Skin epidermis (tissue), 12 donors: ENCODE measurements at regions not wholly inside any gene's neighbourhood (a gene's known extent, or its start where the extent isn't known, plus 50 kb on each side); places are given as distances from the start of the nearest gene placed in this dataset.
"Not testable (repeated sequence)": the region's sequence is repeated elsewhere in the genome, so short reads cannot be mapped to it uniquely, and the experiment has no call there.

ENCODE experiments used
- H3K27ac ChIP-seq, 21 experiments: fragments of 200-600 bp; sonication (generic) in 11 of 21; one replicate each; pipeline ENCODE4 v1.5.0; 2020; ENCODE audit warnings: mild to moderate bottlenecking in 3 of 21, inconsistent platforms in 2 of 21, moderate library complexity in 2 of 21
- H3K4me3 ChIP-seq, 7 experiments: fragments of 200-600 bp; sonication (generic) in 2 of 7; one replicate each; pipeline ENCODE4 v1.5.0; 2020; ENCODE audit warnings: inconsistent platforms in 2 of 7, mild to moderate bottlenecking in 2 of 7, moderate library complexity in 1 of 7

DNA sequence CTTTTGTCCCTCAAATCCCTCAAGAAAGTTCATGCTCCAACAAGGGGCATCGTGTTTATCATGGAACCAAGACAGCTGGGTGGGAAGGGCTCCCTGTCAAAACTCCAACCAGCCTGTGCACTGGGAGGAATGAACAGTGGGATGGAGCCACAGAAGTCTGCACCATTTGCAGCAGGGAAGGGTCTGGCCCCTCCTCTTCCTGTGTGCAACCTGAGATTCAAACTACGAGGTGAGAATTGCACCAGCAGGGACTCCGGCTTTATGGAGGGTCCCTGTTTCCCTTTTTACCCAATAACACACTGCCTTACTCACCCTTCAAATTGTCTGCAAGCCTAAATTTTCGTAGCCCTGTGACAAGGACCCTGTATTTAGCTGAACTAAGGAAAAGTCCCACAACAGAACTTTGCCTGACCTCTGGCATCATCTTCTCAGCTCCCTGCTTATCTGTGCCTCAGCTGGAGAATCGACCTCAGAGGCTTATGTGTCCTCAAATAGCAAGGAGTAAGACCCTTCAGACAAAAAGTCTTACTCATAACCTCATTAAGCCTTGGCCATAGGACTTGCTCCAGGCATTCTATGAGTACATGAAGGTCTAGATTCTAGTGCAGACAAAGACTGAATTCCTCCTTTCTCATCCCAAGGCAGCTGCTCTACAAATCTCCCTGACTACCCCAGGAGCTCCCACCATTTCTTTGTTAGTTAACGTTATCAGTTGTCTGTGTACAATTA, 178.3 kb upstream of the SERPINE2 start:
- H3K27ac ChIP-seq = no peak overlapping the region
- no peak overlapping the region for H3K4me3 ChIP-seq

DNA sequence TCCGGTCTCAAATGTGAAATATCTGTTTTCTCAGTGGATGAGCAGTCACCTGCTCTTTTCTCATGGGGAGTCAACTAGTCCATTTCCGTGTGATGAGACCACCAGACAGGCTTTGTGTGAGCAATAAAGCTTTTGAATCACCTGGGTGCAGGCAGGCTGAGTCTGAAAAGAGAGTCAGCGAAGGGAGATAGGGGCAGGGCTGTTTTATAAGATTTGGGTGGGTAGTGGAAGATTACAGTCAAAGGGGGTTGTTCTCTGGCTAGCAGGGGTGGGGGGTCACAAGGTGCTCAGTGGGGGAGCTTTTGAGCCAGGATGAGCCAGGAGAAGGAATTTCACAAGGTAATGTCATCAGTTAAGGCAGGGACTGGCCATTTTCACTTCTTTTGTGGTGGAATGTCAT, 176.5 kb upstream of the SERPINE2 start:
- H3K4me3 ChIP-seq, H3K27ac ChIP-seq: not testable (repeated sequence)

DNA sequence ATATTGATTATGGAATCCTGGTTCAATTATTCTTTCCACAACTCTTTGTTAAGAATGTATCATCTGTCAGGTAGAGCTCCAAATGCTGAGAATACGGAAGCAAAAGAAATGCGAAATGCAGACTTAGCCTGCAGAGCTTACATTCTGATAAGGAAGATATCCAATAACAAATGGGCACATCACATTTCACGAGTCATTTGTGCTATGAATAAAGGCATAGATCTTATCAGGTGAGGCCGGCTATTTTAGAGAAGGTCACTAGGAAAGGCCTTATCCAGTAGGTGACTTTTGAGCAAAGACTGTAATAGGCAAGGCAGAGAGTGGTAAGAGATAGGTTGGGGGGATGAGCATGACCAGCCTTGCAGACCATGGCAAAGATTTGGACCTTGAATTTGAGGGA, 174.3 kb upstream of the SERPINE2 start:
- H3K27ac ChIP-seq = no peak overlapping the region
- H3K4me3 ChIP-seq = no peak overlapping the region

DNA sequence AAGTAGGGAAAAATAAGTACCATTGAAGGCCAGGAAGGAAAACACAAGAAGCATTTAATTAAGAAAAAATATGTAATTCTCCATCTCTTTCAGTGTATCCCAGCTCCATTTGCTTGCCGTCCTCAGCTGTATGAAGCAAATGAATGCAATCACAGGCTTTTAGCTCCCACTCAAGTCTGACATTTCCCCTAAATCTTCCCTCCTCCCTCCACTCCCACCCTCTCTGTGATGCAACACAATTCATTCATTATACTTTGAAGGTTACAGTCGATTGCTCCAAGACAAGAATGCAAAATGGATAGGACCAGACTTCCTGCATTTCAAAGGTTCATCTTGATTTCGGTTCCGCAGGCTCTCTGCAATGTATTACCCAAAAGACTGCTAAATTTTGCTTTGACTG, 172.7 kb upstream of the SERPINE2 start:
- Histone ChIP-seq H3K27ac (peak overlapping the region in 1 of 21 experiments; percentile 22), H3K4me3 (no peak overlapping the region)

DNA sequence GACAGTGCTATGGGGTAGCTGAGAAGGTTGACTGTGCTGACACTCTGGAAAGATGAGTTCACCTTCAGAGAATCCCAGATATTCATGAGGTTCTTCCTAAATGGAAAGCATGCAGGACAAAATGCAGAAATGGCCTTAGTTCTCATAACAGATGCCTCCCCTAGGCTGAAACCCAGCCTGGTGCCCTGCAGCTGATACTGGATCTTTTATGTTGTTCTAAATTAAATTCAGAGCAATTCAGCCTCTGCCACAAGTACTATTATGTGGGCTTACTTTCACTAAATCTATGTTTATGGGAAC, 172.0 kb upstream of the SERPINE2 start:
- no peak overlapping the region for H3K4me3 ChIP-seq
- peak overlapping the region in 1 of 21 experiments; percentile 22 for H3K27ac ChIP-seq

DNA sequence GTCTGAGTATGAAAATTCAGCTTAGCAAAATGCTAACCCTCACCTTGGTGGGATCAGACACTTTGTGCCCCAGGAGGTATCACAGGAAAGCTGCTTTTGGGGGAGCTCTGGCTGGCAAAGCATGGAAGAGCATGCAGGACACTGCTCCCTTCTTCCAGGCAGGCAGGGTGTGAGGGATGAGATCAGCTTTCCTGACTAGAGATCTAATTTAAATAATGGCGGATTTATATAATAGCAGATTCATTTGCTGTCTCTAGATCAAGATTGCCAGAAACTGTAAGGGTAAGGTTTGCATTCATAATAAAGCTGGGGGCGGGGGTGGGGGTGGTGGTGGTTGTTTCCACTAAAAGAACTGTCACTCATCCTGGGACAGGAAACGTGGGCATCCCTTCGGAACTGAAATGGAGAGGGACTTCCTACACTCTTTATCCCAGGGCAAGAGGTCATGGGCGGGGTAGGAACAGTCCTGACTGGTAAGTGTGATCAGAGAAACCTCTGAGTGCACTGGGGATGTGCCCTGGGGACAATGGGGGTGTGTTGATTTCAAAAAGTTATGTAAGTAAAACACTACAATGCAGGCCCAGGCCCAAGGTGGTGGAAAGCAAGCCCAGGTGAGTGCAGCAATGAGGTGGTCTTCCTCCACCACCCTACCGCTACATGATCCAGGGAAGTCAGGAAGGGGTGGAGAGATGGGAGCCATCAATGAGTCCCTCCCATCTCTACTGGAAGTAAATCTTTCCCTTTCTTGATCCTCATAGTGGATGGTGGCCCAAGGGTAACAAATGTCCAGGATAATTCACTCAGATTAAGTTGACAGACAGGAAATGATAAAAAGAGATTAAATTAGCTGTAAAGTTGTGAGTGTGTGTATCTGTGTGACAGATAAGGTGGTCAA, 171.4 kb upstream of the SERPINE2 start:
- Histone ChIP-seq H3K27ac (no peak overlapping the region), H3K4me3 (no peak overlapping the region)

DNA sequence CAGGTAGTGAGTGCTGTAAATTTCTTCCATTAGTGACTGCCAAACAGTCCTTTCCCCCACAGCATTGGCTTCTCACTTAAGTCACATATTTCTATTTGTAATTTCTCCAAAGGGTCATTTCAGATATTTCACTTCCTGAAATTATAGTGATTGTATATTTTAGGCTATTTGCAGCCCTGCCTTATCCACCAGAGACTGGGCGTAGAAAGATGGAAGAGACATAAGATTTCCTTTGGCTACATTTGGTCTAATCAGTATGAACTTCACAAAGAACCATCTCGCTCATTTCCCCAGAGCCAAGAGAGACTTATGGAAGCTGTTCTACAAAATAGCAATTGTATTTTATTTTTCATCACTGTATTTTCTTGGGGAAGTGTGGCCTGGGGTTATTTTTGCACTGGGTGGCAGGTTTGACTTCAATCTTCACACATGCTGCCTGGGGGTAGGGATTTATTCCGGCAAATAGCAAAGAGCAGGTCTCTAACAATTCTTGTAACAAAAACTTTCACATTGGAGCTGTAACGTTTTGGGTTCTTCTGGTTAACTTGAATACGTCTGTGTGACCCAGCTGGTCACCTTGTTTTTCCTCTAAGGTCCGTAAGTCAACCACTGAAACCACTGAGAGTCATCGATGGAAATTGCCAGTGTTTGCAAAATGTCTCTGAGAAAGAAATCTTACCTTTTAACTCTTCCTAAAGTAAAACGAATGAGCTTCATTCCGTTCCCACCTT, 170.6 kb upstream of the SERPINE2 start:
- no peak overlapping the region for H3K4me3 ChIP-seq
- no peak overlapping the region for H3K27ac ChIP-seq

DNA sequence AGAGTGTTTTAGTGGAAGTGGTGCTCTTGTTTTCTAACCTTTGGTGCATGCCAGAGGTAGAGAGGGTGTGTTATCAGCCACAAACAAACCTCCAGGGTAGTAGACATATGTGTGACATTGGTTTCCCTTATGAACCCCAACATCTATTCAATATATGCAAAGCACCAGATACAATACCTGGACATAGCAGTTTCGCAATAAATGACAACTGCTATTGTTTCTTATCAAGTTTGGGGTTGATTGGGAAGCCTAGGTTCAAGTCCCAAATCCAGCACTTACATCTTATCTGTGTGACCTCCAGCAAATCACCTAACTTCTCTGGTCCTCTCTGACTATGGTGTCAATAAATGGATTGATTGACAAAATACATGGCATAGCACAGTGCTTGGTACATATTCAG, 169.4 kb upstream of the SERPINE2 start:
- Histone ChIP-seq H3K27ac (no peak overlapping the region), H3K4me3 (no peak overlapping the region)

DNA sequence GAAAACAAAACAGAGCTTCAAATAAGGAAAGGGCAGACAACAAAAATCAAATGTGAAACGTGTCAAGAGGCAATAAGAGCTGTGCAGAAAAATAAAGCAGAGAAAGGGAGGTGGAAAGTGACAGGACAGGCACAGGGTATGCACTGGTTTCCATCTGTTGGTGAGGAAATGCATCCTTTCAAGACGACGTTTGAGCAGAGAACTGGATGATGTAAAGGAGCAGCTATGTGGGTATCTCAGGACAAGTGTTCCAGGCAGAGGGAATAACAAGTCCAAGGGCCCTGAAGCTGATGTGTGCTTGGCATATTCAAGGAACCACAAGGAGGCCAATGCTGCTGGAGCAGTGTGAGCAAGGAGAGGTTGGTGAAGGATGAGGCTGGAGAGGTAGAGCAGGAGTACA, 168.9 kb upstream of the SERPINE2 start:
- H3K4me3 ChIP-seq = no peak overlapping the region
- H3K27ac ChIP-seq = no peak overlapping the region

DNA sequence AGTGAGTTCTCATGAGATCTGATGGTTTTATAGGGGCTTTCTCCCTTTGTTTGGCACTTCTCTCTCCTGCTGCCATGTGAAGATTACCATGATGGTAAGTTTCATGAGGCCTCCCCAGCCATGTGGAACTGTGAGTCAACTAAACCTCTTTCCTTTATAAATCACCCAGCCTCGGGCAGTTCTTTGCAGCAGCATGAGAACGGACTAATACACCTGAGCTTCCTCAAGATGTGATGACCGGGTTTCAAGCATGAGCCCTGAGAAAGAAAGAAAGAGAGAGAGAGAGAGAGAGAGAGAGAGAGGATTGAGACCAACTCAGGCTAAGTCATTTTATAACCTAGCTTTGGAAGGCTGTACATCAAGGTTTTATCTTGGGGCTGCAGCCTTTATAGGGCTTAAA, 167.7 kb upstream of the SERPINE2 start:
- Histone ChIP-seq H3K4me3 (no peak overlapping the region), H3K27ac (no peak overlapping the region)

DNA sequence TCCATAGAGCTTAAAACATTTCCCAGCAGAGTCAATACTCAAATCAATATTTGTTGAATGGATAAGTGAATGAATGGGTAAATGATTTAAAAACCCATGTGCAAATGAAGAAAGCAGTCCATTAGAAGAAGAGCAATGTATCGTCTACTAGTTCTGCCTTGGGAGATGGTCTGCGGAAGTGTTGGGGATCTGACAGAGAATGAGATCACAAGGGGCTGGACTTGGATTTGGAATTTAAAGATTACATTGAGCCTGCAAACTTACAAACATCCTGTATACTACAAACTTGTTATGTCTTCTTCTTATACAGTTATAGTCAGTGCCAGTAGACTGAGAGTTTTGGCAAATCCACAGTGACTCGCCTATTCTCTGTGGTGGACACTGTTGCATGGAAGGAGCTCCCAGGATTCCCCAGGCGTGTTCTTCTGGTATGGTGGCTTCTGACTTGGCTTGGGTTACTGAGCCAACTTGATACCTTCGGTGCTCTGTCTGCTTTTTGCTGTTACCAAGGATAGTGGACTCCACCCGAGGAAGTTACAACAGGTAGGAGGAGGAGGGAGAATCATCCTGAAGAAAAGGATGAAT, 163.3 kb upstream of the SERPINE2 start:
- H3K4me3 ChIP-seq = no peak overlapping the region
- no peak overlapping the region for H3K27ac ChIP-seq

DNA sequence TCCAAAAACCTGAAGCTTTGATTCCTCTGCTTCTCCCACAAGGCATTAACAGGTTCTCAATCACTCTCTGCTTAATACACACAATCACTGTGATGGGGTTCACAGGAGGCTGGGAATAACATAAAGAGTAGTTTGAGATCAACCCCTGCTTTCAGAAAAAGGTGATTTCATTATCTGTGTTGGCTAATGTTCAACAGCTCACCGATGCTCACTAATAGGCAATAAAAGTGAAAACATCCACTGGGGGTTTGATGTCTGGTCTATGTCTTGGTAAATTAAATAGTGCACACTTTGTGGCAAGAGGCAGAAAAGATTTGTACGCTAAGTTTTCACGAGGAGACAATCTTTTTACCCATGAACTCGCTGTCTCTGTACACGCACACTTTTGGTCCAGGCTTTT, 159.3 kb upstream of the SERPINE2 start:
- no peak overlapping the region for H3K4me3 ChIP-seq
- H3K27ac ChIP-seq = no peak overlapping the region

DNA sequence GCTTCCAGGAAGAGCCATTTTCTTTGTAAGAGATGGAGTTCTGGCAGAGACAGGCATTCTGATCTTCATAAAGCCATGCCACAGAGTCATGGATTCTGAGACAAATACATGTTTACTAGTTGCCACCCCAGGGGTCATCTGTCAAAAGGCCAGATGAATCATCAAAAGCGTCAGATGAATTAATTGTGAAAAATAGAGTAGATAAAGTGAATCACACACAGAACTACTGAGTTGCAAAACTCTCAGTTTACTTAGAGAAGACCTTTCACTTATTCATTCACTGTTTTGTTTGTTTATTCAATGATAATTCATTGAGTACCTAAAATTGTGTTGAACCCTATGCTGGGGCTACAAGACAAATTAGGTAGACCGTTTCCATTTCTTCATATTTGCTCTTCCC, 157.7 kb upstream of the SERPINE2 start:
- Histone ChIP-seq H3K4me3 (no peak overlapping the region), H3K27ac (no peak overlapping the region)

DNA sequence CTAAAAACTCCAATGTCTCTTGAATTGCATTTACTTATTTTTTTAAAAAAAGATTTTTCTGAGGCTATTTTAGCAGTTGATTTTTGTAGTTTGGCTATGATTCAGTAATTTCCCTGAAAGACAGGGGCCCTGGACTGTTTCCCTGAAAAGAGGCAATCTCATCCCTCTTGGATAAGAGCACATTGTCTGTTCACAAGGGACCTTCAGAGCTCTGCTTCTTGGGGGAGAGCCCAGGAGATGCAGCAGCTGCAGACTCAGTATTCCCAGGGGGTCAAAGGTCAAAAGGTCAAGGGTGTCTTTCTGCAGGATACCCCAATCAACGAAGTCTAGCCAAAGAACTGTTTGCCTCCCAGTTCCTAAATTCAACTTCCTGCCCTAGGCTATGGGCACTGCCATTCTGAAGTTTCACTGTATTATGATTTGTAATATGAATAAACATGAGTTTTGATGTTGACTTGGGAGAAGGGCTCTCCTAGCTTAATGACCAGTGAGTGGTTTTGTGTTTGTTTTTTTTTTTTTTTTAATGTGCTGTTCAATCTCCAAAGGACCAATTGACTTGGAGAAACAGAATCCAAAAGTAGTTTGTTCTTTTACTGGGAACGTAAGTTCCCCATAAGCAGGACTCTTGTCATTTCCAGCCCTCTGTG, 157.0 kb upstream of the SERPINE2 start:
- Histone ChIP-seq H3K4me3 (no peak overlapping the region), H3K27ac (no peak overlapping the region)

DNA sequence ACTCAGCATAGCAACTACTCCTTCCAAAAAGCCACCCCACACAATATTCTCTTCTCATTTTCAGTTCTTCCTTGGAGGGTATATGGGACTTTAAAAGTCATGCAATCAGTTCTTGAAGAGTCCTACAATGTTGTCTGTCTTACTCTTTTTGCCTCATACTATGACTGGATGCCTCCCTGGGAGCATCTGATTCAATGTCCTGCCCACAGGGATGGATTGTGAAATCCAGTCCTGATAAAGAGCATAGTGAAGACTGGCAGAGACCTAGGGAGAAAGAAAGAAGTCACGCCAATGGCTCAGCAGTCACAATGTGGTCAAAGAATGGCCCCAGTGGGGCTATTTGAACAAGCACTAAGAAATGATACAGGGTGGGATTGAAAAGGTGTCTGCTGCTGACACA, 155.1 kb upstream of the SERPINE2 start:
- H3K27ac ChIP-seq = no peak overlapping the region
- no peak overlapping the region for H3K4me3 ChIP-seq

DNA sequence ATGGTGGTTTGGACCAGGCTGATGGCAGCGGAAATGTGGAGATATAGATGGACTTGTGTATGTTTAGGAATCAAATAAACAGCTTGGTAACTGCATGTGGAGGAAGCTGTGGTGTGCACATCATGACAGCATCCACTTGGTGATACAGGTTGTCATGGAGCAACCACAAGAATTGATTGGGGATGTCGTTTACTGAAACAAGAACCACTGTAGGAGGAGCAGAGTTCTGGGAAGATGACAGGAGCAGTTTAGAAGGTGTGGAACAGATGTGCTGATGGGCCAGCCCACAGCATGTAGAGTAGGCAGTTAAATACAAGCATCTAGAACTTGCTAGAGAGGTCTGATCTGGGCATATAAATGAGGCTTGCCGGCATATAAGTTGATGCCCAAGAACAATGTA, 152.4 kb upstream of the SERPINE2 start:
- Histone ChIP-seq H3K27ac (no peak overlapping the region), H3K4me3 (no peak overlapping the region)

DNA sequence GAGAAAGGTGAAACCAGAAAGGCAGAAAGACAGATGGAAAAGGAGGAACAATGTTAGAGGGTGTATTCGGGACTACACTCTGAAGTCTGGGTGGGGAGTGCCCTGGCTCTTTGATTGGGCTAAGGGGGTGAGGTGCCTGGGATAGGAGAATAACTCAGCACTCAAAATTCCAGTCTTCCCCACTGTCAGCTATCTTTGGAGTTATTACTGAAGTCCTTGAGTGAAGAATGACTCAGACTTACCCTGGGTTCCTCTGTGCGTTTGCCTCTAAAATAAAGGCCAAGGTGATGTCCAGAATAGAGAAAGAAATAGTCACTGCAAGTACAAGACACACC, 151.8 kb upstream of the SERPINE2 start:
- no peak overlapping the region for H3K4me3 ChIP-seq
- H3K27ac ChIP-seq = no peak overlapping the region

DNA sequence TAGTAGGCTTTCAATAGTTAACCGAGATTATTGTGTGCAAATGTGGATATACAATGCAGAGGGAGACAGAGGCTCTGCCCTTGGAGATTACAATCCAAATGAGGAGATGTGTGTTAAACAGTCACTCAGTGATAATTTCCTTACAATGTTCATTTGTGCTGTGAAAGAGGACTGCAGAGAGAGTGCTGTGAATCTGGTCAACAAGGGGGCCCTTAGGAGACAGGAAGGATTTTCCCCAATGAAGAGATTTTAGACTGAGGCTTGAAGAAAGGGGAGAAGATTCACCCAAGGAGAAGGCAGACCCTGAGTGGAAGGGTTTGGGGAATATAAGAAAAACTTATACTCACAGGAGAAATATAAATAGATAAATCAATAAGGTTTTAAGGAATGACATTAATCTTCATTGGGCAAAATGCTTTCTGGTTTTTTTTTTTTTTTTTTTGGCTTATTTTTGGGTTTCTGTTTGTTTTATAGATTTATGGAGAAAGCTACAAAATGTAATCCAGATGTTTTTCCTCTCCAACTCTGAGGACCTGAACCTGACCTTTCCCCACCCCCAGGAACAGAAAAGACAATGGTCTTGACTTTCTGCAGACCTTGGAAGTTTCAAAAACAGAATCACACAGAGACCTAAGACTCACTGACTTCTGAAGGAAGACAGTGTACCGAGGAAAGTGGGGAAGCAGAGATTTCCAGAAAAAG, 151.3 kb upstream of the SERPINE2 start:
- no peak overlapping the region for H3K27ac ChIP-seq
- no peak overlapping the region for H3K4me3 ChIP-seq

DNA sequence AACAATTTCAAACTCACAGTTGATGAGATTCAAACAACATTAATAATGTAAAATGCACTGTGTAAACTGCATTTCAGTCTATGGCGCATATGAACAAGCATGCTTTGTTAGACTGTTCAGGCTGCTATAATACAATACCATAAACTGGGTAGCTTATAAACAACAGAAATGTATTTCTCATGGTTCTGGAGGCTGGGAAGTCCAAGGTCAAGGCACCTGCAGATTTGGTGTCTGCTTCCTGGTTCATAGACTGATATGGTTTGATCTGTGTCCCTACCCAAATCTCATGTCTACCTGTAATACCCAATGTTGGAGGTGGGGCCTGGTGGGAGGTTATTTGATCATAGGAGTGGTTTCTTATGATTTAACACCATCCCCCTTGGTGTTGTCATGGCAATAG, 148.1 kb upstream of the SERPINE2 start:
- Histone ChIP-seq H3K4me3 (no peak overlapping the region), H3K27ac (no peak overlapping the region)
